GM19238 (cell line): ENCODE measurements at regions not wholly inside any gene's neighbourhood (a gene's known extent, or its start where the extent isn't known, plus 50 kb on each side); places are given as distances from the start of the nearest gene placed in this dataset.
"Not testable (repeated sequence)": the region's sequence is repeated elsewhere in the genome, so short reads cannot be mapped to it uniquely, and the experiment has no call there.

Source experiments
- DNase-seq: peaks from one replicate; pipeline ENCODE4 v3.0.0; 2011; ENCODE audit warnings: low spot score; ENCODE audit not compliant: insufficient read length

DNA sequence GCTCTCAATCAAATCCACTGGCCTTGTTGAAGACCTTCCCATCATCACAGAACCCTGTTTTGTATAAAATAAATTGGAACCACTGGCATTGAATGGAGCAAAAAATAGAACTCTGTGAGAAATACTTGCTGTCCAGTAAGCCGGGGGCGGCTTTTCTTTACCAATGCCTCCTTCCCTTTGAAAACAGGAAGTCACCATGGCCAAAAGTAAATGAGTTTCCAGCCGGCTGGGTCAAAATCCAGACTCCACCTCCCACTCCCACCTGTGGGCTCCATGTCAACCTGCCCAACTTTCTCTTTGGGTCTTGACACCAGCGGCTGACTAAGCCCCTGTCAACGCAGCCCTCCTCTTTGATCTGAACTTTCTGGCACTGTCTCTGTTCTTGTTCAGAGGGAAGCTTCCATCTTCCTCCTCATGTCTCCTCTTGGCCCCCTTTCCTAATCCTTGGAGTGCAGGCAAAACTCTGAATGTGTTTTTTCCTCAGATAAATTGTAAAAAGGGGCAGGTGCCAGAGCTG is 95.2 kb downstream of the TFAP2C start:
- DNase-seq: no peak

- DNase-seq: no peak
Observed at GRCh38 chr20:56730003-56730402, 100.9 kb downstream of the TFAP2C start.

DNA sequence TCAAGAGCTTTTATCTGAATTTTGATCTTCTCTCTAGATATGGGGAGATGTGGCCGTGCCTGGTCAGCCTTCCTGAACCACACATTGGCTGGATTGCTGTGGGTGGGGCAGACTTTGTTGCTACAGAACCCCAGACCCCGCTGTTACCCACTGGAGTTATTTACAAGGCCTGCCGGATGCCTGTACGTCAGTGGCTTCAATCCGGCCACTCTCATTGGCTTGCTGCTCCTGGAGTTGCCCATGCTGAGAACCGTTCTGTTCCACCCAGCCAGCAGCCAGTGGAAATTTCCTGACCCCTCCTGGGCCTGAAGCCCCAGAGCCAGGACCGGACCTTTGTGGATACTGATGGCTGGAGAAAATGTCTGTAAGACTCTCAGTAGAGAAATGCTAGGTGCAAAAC is 101.9 kb downstream of the TFAP2C start:
- DNase-seq: no peak

- DNase-seq: no peak
Observed at GRCh38 chr20:56731476-56731875, 102.4 kb downstream of the TFAP2C start.

- DNase-seq: no peak
Observed at GRCh38 chr20:56733967-56734366, 104.9 kb downstream of the TFAP2C start.

DNA sequence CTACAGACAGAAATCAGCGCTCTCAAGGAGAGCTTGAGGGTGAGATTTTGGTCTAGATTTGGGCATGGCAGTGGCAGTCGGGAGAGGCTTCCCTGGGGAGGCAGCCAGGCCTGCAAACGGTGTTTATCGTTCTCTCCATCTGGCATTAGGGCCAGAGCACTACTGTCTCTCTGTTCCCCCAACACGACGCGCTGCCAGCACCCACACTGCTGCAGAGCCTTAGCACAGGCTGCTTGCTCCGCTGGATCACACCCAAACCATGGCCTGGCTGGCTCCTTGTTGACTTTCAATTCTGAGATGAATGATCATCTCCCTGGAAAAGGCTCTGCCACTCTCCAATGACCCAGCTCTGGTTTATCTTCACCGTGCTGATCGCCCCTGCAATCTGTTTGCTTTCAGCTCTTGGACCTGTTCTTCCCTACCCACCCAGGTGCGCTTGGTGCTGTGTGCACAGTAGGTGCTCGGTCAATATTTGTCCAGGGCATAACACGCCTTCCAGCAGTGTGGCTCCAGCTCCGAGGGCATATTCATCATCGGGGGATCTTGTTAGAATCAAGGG is 106.1 kb downstream of the TFAP2C start:
- no peak for DNase-seq

- DNase-seq: no peak
Observed at GRCh38 chr20:56736285-56736857, 107.3 kb downstream of the TFAP2C start.

DNA sequence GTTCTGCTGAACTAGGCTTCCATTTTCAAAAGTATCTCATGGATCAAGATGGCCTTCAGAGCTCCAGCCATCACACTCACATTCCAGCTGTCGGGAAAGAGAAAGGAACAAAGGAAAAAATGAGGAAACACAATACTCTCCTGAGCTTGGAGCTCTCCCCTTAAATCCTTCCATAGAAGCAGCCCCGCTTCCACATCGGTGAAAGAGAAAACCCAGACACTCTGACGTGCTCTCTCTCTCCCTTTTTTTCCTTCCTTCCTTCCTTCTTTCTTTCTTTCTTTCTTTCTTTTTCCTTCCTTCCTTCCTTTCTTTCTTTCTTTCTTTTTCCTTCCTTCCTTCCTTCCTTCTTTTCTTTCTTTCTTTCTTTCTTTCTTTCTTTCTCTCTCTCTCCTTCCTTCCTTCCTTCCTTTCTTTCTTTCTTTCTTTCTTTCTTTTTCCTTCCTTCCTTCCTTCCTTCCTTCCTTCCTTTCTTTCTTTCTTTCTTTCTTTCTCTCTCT is 115.3 kb downstream of the TFAP2C start:
- DNase-seq: not testable (repeated sequence)

GRCh38 chr20:56748476-56749377 is 119.6 kb downstream of the TFAP2C start:
- DNase-seq: no peak

- DNase-seq: no peak
Observed at GRCh38 chr20:56750430-56750829, 121.3 kb downstream of the TFAP2C start.

- DNase-seq: no peak
Observed at GRCh38 chr20:56752274-56752673, 123.2 kb downstream of the TFAP2C start.

DNA sequence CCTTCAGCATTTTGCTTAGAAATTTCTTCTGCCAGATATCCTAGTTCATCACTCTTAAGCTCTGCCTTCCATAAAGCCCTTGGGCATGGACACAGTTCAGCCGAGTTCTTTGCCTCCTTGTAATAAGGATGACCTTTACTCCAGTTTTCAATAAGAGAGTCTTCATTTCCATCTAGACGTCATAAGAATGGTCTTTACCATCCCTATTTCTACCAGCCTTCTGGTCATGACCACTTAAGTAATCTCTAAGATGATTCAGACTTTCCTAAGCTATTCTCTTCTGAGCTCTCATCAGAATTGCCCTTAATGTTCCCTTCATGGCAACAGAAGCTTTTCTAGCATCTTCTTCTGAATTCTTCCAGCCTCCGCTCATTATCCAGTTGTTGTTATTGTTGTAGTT is 126.1 kb downstream of the TFAP2C start:
- DNase-seq: no peak

- not testable (repeated sequence) for DNase-seq
Observed at GRCh38 chr20:56756658-56757057, 127.6 kb downstream of the TFAP2C start.

DNA sequence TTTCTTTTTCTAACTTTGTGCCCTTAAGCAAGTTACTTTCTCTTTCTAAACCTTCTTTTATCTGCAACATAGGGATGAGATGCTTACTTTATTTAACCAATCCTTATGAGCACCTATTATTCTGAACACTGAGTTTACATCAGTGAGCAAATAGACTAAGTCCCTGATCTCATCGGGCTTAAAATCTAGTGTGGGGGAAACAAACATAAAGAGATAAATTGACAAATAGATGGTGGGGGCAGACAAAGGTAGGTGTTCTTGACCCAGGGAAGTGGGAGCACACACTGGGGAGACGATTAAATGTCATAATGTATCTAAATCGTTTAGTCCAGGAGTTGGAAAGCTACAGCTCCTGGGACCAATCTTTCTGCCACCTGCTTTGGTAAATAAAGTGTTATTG is 129.6 kb downstream of the TFAP2C start:
- no peak for DNase-seq

DNA sequence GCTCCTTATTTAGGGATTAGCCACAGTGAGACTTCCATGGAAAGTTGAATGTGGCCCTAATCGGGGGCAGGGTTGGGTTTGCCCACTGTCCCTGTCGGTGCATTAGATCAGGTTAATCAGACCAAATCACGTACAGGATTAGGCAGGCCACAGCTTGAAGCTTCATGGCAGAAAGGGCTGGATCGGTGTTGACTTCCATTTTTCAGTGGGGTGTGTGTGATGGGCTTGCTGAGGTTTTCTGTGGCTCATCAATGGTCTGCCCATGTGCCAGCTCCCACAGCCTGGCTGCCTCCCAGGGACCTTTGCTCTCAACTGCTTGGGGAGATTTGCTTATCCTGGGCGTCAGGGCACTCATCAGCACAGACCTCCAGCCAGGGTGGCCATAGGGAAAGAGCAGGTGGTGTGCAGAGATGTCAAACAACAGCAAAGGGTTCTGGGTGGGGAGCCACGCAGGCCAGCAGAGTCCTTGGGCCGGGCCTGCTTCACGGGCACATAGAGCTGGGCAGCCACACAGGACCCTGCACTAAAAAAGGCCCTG is 130.7 kb downstream of the TFAP2C start:
- no peak for DNase-seq

DNA sequence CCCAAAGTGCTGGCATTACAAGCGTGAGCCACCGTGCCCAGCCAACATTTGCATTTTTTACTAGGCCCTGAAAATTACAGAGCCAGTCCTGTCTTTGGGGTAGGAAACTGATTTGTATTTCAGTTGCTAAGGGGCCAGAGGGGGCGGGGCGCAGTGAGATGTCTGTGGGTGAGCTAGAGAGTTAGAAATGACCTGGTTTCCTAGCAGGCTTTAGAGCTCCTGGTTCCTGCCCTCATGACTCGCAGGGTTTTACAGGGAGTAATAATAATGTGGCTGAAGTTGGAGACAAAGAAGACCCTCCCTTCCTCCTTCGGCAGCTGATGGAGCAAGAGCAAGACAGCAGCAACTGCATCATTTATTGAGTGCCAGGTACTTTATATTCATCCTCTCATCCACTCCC is 131.5 kb downstream of the TFAP2C start:
- DNase-seq: no peak

GRCh38 chr20:56761393-56761792 is 132.3 kb downstream of the TFAP2C start:
- no peak for DNase-seq

DNA sequence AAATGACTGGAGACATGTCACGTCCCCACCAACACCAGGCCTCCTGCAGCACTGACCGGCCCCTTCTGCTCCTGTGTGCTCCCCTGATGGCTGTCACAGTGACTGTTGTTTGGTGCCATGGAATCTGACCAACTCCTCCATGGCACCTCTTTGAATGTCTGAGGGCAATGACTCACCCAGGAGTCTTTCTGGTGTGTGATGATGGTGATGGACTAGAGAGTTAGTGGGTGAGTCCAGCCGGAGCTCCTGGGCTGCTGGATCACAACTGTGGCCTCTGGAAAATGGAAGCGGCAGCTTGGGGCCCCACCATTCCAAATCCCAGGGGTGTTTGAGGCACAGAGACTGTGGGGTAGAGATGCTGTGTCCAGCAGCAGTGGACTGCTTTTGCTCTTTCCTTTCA is 133.3 kb downstream of the TFAP2C start:
- DNase-seq: no peak

DNA sequence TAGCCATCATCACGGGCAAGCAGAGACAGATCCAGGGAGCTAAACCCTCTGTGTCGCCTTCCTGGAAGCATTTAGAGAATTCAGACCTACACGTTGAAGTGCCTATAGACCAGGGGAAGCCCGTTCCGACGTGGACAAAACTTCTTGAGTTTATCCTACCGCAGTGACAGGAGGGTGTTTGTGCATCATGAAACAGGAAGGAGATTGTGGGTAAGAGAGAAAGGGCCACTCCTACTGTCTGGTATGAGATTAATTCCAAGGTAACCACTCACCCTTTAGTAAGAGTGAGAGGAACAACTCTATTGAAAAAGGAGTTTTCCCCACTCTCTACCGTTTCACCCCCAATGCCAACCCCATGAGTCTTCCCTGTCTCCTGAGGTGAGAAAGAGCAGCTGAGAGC is 133.7 kb downstream of the TFAP2C start:
- no peak for DNase-seq

GRCh38 chr20:56764671-56765070 is 135.6 kb downstream of the TFAP2C start:
- no peak for DNase-seq

DNA sequence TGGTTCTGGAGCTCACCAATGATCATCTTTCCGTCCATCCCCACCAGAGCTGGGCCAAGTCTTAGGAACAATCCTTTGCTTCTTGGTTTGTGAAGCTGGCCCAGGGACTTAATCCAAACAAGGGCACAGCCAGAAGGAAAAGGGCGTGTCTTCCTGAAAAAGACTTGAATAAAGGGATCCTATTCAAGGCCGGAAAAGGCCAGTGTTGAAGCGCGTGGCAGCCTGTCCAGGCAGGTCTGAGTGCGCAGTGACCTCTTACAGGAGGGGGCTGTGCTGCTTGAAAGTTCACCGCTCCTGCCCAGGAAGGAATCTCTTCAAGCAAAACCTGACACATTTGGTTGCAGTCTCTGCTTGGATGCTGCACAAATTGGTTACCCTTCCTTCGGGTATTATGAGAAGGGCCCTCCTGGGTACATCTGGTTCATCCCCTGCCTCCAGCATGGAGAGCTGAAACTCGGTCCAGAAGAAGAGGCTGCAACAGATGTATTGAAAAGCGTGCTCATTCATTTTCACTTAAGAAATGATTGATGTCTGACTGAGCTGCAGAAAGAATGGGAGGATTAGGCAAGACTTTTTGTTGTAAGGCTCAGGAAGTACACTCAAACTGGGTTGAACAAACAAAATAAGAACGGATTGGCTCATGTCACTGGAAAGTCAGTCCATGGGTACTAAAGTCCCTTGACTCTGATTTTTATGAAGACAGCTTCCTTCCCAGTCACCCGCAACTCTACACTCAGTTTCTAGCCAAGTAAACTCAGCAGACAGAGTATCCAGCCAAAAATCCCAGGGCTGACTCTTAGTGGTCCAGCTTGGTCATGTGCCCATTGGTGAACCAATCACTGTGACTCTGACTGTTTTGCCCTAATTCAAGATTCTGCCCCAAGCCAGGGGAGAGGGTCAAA is 136.3 kb downstream of the TFAP2C start:
- DNase-seq: no peak
